ENCODE measurements at regions not wholly inside any gene's neighbourhood (a gene's known extent, or its start where the extent isn't known, plus 50 kb on each side); places are given as distances from the start of the nearest gene placed in this dataset.

DNA sequence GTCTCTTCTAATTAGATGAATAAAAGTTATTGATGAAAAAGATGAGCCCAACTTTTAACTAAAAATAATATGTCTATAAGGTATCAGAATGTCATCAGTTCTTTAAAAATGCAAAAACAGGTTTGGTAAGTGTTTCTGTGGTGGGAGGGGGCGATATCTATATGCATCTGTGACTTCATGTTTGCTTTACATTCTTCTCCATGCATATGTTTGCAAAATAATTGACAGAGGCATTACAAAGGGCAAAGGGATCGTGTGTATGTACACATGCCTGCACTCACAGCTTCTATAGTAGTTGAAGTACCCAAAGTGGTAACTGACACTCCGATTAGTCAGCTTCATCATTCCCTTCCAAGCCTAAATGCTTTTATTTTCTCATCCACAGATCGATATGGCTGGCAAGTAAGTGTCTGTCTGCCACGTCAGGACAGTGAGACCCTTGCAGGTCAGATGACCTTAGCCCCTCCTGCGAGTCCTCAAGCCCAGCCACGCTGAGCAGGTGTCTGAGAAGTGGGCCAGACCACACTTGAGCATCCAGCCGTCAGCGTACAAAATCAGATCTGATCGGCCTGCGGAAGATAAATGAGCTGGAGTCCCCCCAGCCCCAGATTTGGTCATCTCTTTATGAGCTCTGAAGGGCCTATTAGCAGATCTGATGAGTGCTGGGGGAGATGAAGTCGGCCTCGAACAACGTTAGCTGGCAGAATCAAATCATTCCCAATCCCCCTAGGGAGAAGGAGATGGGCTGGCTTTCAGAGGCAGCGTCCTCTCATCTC, 369.1 kb downstream of the MAFB start:
- no peak for DNase-seq (ENCODE audit: low read depth in 2 of 2)

DNA sequence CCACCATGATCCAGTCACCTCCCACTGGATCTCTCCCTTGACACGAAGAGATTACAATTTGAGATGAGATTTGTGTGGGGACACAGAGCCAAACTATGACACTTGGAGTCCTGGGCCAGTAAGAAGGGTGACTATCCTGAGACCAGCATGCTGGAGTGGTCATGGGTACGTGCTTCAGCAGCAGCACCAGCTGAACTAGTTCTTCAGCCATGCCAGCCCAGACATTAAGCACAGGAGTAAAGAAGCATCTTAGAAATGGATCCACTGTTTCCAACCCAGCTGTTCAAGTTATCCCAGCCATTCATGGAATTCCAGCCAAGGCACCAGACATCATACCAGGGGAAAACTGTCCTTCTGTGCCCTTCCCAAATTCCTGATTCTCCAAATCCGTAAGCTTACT, 370.0 kb downstream of the MAFB start:
- DNase-seq (ENCODE audit: low read depth in 2 of 2): no peak

DNA sequence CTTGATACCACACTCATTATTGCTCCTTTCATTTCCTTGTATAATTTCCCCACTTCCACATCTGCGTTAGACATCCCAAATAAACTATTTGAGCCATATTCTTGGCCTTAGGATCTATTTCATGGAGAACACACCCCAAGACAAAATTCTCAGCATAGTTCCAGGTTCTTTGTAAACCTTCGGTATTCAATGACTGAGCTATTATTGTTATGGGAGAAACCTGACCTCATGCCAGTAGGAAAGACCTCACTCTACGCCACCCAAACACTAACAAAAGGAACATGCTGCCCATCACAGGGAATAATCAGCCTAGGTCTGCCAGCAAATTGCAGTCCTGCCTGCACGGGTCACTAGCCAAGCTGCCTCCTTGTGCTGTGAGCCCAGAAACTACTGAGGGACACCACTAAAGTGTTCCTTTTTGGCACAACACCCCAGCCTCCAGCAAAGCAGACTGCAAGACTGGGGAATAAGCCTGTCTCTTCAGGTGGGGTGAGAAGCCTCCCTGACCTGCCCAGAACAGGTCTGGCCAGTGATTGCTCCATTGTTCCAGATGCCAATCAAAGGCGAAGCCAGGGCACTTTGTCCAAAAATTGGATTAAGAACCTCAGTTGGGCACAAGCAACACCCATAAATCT, 371.8 kb downstream of the MAFB start:
- DNase-seq (ENCODE audit: low read depth in 2 of 2): no peak

DNA sequence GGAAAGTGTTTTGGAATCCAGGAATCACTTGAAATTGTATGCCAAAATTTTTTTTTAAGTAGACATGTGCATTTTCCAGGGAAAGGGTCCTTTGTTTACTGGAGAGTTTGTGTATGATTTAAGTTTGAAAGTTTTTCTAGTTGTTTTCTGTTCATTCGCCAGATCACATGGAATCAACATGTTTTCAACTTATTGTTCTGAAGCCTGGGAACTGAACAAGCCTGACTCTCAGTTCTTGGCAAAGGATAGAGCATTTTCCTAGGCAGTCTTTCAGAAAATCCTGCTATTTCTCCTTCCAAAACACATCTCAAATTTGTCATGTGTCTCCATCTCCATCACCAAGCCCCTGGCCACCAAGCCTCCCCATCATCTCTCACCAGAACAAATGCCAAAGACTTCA, 374.8 kb downstream of the MAFB start:
- no peak for DNase-seq (ENCODE audit: low read depth in 2 of 2)

DNA sequence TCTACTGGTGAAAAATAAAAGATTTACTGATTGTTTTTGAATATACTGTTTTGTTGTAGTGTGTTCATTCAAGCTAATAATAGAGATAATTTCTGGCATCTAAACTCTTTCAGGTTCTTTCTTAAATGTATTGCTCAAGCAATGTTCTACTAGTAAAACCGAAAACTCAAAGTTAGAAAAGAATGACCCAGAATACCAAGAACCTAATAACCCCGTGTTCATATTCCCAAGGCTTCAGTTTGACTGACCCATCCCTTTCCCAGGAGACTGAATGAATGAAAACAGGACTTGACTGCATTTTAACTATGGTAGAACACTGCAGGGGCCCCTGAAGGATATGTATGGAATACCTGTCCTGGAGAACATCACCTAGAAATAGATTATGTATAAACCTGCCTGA, 375.3 kb downstream of the MAFB start:
- DNase-seq (ENCODE audit: low read depth in 2 of 2): no peak

DNA sequence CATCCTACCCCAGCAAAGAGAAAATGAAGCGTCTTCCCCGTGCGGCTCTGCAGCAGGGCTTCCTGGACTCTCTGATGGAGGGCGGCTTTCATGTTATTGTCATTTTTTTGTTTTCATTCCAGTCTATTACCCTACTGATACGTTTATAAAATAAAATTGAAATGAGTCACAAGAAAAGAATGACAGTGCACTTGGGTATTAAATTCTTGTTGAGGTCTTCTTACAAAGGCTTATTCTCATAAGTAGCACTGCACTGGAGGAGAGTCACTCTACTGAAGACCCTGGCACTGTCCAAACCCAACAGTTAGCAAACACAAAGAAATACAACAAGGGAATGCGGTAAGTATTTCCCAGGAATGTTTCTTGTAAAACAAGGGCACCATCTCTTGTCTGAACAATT, 379.3 kb downstream of the MAFB start:
- DNase-seq (ENCODE audit: low read depth in 2 of 2): no peak

DNA sequence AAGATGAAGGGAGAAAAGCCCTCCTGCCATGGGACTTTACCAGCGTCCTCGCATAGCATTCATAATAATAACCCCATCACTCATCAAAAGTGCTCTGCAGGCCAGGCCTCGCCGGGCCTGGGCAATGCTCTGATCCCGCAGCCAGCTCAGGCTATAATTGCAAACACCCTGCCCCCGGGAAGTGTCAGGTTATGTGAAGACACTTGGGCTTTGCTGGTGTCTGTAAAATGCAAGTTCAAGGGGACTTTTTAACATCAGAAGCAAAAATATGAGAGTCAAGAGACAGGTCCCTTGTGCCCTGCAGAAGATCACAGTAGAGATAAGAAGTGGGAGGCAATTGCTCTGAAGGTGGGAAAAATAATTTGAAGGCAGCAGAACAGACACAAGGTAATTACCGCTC, 381.0 kb downstream of the MAFB start:
- DNase-seq (ENCODE audit: low read depth in 2 of 2): no peak

DNA sequence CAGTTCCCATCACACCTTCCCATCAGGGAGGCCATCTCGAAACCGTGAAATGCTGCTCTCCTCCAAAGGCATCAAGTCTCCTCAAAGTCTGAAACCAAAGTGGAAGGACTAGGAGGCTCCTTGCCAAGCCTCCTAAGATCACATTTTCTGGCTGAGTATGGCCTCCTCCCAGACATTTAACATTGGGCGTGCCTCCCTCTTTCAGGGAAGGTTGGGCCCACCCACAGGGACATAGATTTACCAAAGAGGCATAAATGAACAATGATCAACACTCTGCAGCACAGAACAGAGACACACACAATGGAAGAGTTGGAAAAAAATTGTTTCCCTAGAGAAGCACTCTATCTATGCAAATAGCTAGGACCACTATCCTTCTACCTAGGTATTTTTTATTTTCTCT, 381.8 kb downstream of the MAFB start:
- no peak for DNase-seq (ENCODE audit: low read depth in 2 of 2)

DNA sequence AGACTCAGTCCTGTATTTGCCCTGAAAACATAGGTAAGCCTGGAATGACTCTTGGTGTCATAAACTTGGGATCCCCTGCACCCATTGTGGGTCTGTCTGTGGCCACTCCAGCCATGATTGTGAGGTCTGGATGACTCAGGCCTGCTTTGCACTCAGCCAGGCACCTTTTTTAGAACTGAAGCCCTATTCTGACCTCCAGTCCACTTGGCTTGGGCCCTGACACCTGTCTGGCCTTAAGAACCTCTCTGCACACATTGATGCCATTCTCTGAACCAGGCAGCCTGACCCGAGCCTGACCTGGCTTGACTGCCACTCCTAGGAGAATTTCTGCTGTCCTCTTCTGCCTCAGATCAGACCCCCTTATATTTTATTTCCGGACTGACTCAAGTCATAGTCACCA, 383.7 kb downstream of the MAFB start:
- DNase-seq (ENCODE audit: low read depth in 2 of 2): no peak

DNA sequence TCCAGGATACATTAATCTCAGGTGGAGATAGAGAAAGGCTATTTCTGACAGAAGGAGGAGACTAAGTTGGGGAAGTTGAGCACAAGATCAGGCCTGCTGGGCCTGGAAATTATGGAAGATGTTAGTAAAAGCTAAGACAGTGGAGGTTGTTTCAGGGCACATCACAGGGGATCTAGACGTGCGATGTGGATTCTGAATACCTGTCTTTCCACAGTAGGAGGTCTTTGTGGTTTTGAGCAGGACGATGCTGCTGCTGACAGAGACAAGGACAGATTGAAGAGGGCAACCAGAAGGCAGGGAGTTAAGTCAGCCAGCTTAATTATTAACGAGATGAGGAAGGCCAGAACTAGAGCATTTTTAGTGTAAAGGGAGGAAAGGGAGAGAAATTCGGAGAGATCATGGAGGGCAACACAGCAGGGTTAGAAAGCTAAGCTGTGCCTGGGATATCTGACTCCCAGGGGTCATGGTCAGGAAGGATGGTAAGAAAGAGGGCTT, 384.9 kb downstream of the MAFB start:
- DNase-seq (ENCODE audit: low read depth in 2 of 2): no peak

DNA sequence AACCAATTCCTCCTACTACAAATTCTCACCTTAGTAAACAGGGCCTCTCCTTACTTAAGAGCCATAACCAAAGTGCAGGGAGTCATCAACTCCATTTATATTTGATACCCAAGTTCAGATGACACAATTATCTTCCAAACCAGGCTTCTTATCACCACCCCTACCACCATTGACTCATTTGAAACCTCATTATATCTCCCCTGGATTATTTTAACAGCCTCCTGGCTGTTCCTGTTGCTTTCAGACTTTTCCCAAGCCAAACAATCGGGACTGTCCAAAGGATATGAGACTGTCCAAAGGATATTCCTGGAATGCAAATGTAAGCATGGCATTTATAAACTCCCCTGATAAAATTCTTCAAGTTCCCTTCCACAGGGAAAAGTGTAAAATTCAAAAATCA, 394.3 kb downstream of the MAFB start:
- no peak for DNase-seq (ENCODE audit: low read depth in 2 of 2)

DNA sequence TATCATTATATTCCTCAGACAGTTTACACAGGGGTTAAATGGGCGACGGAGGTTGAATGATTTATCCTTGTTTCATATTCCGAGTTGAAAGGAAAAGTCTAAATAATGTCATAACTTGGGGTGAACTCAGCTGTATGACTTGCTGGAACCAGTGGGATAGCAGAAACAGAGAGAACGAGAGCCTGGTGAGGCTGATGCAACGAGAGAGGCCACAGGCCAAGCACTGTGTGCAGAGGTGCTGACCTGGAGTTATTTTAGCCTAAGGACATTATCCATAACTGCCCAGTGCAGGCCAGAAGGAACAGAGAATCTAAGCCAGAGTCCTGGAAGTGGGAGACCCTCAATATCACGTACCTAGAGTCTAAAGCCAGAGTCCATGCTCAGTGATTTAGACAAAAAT, 394.9 kb downstream of the MAFB start:
- no peak for DNase-seq (ENCODE audit: low read depth in 2 of 2)

DNA sequence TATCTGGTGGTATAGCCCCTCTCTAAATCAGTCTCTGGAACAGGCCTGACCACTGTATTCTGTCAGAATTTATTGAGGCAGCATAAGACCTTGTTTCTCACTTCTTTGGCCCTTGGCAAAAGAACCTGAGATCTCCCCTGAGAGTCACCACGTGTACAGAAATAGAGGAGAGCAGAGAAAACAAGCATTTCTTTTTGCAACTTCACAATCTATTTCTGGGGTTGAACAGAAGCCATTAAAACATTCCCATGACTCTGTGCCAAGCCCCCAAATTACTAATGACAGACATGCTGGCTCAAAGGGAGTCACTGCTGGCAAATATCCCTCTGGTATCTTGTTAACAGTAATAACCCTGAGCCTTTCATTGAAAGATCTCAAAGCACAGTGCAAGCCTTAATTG, 395.3 kb downstream of the MAFB start:
- no peak for DNase-seq (ENCODE audit: low read depth in 2 of 2)

DNA sequence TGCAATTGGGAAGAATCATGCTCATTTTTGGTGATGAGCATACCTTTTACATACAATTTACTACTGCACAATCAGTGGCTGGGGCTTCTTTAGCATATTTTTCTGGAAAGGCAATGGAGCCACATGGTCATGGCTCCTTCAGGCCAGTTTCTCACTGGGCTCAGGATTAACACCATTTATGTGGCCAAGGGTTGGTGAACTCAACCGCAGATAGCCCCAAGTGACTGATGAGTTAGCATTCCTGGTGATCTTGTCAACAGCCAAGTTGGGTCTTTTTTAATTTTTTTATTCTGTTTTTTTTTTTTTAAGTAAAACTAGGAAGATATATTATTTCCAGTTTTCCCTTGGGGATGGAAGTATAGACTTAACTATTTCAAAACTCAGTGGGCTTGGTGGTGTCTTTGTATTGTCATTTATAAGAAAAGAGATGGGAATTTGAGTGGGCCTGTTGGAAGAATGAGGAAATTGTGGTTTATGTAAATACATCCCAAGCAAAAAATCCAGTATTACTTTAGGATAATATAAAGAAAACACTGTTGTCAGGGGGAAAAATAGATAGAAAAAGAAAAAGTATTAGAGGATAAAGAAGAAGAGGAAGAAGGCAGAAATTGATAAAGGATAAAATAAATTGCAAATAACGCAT, 397.4 kb downstream of the MAFB start:
- no peak for DNase-seq (ENCODE audit: low read depth in 2 of 2)

DNA sequence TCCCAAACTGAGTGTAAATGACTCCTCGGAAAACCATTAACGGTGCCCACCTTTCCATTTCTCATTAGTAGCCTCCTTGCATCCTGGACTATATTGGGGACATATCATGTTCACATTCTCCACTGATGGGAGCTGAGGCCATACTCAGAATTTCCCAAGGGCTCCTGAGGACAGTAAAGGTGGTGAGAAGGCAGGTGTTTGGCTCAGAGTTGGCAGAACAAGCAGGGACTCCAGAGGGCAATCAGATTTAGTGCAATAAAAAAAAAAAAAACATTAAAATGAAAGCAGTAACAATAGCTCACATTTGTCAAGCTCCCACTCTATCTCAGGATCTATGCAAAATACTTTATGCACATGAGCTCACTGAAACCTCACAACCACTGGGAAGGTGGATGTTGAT, 401.4 kb downstream of the MAFB start:
- DNase-seq (ENCODE audit: low read depth in 2 of 2): no peak

DNA sequence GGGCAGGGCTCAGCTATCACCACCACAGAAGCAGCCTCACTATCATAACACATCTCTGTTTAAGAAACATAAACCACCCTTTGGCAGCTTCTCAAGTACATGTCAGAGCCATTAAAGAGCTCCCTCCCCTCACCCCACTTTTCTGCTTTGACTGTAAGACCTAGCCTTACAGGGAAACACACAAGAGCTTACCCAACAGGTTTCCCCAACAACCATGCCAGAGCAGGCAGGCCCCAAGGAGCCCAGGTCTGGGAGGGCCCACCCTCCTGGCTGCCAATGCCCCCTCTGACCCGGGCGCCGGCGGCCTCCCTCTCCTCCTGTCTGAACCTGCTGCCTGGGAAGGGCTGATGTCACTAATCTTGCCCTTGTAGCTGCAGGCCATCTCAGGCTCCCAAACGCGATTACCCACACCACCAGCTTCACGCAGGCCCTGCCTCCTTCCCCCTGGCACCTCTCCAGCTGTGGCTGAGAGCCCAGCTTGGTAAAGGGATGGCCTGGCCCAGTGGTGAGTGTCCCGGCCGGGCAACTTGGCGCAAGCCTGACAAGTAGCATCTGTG, 402.0 kb downstream of the MAFB start:
- DNase-seq (ENCODE audit: low read depth in 2 of 2): no peak

DNA sequence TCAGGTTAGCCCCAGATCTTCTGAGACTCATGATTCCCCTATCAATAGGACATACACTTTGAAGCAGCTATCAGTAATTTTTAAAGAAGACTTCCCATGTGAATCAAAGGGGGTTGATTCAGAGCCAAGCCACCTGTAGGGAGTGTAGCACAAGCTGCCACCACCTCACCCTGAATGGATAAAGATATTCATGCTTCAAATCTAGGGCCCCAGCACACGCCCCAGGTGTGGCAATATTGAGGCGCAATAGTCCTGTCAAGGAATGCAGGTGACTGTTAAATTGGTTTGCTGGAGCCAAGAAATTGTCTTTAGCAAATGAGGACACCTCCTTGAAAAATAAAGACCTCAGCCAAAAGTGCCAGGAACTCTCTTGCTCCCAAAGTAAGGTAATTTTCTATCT, 404.4 kb downstream of the MAFB start:
- DNase-seq (ENCODE audit: low read depth in 2 of 2): no peak

DNA sequence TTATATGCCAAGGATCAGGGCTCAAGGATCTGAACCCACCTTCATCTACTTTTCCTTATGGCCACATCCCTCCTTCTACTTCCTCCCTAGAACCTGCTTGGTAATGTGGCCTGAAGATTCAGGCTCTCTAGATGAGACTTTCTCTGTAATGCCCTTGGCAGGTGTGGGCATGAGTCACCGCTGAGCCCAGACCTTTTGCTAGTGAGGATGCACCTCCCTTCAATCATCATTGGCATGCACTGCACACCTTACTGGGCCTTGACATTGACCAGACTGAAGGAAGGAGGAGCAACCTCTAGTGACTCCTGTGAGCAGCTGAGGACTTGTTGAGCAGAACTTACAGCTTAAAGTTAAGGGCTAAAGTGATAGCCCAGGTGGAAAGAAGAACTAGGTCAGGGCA, 405.3 kb downstream of the MAFB start:
- no peak for DNase-seq (ENCODE audit: low read depth in 2 of 2)

DNA sequence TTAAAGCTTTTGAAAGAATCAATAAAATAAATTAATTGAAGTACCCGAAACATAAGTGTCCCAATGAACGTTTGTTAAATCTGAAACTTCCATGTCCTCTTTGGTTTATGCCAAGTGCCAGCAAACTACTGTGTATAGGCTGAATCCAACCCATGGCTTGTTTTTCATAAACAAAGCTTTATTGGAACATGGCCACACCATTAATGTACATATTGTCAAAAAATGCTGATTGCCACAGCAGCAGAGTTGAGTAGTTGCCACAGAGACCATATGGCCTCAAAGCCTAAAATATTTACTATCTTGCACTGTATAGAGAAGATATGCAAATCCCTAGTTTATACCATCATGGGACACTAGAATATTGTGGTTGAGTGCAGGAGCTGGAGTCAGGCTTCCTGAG, 406.1 kb downstream of the MAFB start:
- peak in 1 of 2 experiments; percentile 40 for DNase-seq (ENCODE audit: low read depth in 2 of 2)

DNA sequence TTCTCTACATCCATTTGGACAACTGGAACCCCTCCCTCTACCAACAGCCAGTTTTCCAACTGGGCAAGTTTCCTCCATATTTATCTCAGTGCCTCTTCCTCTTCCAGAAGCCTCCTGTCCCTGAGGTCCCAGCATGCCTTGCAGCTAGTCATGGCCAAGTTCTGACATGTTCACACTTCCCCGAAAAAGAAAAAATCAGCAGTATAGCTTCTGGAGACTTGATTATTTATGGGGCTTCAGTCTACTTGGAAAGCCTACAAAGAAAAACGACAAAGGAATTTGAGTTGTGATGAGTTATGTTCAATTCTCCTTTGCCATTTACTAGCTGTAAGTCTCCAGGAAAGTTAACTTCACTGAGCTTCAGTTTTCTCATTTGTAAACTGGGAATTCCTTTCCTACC, 406.5 kb downstream of the MAFB start:
- DNase-seq (ENCODE audit: low read depth in 2 of 2): peak in 1 of 2 experiments; percentile 44

DNA sequence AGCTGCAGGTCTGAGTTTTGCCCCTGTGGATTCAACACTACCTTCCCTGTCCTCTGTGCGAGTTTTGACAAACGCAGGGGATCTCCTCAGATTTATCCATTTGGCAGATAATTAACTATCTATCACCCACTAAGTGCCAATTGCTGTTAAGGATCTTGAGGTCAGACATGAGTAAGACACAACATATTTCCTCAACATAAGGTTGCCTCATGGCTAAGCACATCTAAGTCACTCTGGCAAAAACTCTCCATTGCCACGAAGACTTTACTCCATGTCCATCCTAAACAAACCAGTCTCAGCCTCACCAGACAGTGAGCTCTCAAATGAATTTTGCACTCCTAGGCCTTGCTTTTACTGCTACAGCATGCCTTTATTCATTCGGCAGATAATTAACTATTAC, 408.4 kb downstream of the MAFB start:
- DNase-seq (ENCODE audit: low read depth in 2 of 2): no peak

DNA sequence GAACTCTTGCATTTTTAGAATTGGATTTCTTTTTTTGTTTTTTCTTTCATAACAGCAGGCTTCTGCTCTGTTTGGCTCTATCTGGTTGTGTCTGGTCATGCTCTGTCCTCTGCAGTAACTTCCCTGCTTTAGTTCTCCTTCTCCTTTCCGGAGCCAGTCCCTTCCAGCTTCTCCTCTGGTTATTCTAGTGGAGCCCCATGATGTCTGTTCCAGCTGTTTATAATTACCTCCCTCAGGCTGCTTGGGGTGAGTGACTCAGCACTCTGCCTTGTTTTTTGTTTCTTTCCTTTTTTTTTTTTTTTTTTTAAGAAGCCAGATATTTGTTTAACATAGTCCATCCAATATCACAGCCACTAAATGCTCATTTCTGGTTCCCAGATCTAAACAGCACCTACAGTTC, 409.6 kb downstream of the MAFB start:
- peak; percentile 89 to 90 for DNase-seq (ENCODE audit: low read depth in 2 of 2)

DNA sequence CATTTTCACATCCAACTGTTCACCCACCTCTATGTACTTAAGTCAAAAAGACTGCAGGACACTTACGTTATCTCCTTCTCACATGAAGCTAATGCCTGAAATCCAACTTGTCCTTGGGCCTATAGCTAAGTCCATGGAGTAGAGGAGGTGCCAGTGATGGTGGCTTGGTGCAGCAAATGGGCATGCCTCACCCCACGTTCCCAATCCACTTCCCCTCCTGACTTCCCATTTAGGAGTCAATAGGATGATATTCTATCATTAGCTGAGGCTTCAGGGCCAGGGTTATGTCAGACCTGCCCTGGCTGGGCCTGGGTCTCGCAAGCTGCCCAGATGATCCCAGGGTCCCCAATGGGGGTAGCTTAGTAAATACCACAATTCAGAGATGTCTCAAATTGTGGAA, 410.4 kb downstream of the MAFB start:
- no peak for DNase-seq (ENCODE audit: low read depth in 2 of 2)

Data from fibroblast of skin of left quadriceps (primary cell).